SK-N-SH (cell line): ENCODE measurements at regions not wholly inside any gene's neighbourhood (a gene's known extent, or its start where the extent isn't known, plus 50 kb on each side); places are given as distances from the start of the nearest gene placed in this dataset.

Experiments used
- CTCF ChIA-PET: fragments of 300-600, 350-600 bp; formaldehyde crosslinking; extraction: SDS; loops from one replicate; lab custom pipeline; 2021; lab: Yijun Ruan, JAX
- POLR2A ChIA-PET: fragments of 350-600 bp; sonication (Branson Sonifier 250); formaldehyde crosslinking; extraction: SDS; loops from one replicate; lab custom pipeline; 2020; ENCODE audit warnings: antibody characterized with exemption, inconsistent platforms; lab: Yijun Ruan, JAX
- DNase-seq: peaks from one replicate; pipeline ENCODE4 v3.0.0; 2012
- H2AFZ ChIP-seq: fragments of 200-600 bp; sonication (generic); 2 replicates; pipeline ENCODE4 v1.8.1; 2016; ENCODE audit warnings: antibody characterized with exemption, mild to moderate bottlenecking, low read depth
- H3F3A ChIP-seq: fragments of 200-600 bp; sonication (generic); replicated peaks from 2 replicates; pipeline ENCODE3; 2016; ENCODE audit warnings: antibody characterized with exemption, mild to moderate bottlenecking; ENCODE audit not compliant: insufficient read depth
- H3K27ac ChIP-seq, 2 experiments: fragments of 200-500 bp in 1 of 2; fragments of 200-600 bp in 1 of 2; sonication (Bioruptor generic) in 1 of 2; sonication (generic), shearing (Covaris generic) in 1 of 2; 2 replicates each; pipeline versions ENCODE4 v1.5.1 to v1.6.1; 2014 to 2016; ENCODE audit warnings: low read depth in 2 of 2, inconsistent platforms in 1 of 2, low read length in 1 of 2, mild to moderate bottlenecking in 1 of 2, mixed read lengths in 1 of 2
- H3K27me3 ChIP-seq: fragments of 200-600 bp; sonication (generic), shearing (Covaris generic); 2 replicates; pipeline ENCODE4 v1.6.1; 2016; ENCODE audit warnings: mixed run types; ENCODE audit not compliant: insufficient read depth
- H3K36me3 ChIP-seq, 2 experiments: fragments of 200-500 bp in 1 of 2; fragments of 200-600 bp in 1 of 2; sonication (Bioruptor generic) in 1 of 2; sonication (generic) in 1 of 2; replicated peaks in 1 of 2; 2 replicates each; pipeline versions ENCODE3 to v1.5.1; 2014 to 2016; ENCODE audit warnings: low read length in 1 of 2, mild to moderate bottlenecking in 1 of 2; ENCODE audit not compliant: insufficient read depth in 2 of 2, control insufficient read depth in 1 of 2
- H3K4me1 ChIP-seq, 2 experiments: fragments of 200-500 bp in 1 of 2; fragments of 200-600 bp in 1 of 2; sonication (Bioruptor generic) in 1 of 2; sonication (generic), shearing (Covaris generic) in 1 of 2; 2 replicates each; pipeline versions ENCODE4 v1.5.1 to v1.6.1; 2014 to 2016; ENCODE audit warnings: low read depth in 1 of 2, low read length in 1 of 2, mixed run types in 1 of 2; ENCODE audit not compliant: insufficient read depth in 2 of 2, control insufficient read depth in 1 of 2
- H3K4me2 ChIP-seq: fragments of 200-600 bp; sonication (generic), shearing (Covaris generic); 2 replicates; pipeline ENCODE4 v1.6.1; 2017; ENCODE audit warnings: mixed run types
- H3K4me3 ChIP-seq, 2 experiments: fragments of 200-500 bp in 1 of 2; fragments of 200-600 bp in 1 of 2; sonication (Bioruptor generic) in 1 of 2; sonication (generic), shearing (Covaris generic) in 1 of 2; 2 replicates each; pipeline versions ENCODE4 v1.5.1 to v1.8.1; 2014 to 2016; ENCODE audit warnings: low read depth in 2 of 2, inconsistent platforms in 1 of 2, low read length in 1 of 2, mild to moderate bottlenecking in 1 of 2, mixed read lengths in 1 of 2, moderate library complexity in 1 of 2
- H3K79me2 ChIP-seq: fragments of 200-600 bp; sonication (generic); 2 replicates; pipeline ENCODE4 v1.8.1; 2017; ENCODE audit warnings: mild to moderate bottlenecking; ENCODE audit not compliant: insufficient read depth
- H3K9ac ChIP-seq: fragments of 200-600 bp; sonication (generic); 2 replicates; pipeline ENCODE4 v1.6.1; 2017; ENCODE audit warnings: mixed run types
- H3K9me2 ChIP-seq: fragments of 200-600 bp; sonication (generic); 2 replicates; pipeline ENCODE4 v1.6.1; 2017; ENCODE audit warnings: mixed run types
- H3K9me3 ChIP-seq: fragments of 200-600 bp; sonication (generic); 2 replicates; pipeline ENCODE4 v1.6.1; 2017; ENCODE audit warnings: mixed run types, mild to moderate bottlenecking, moderate library complexity
- H4K20me1 ChIP-seq: fragments of 200-600 bp; sonication (generic); 2 replicates; pipeline ENCODE4 v1.6.1; 2017; ENCODE audit warnings: mild to moderate bottlenecking, mixed run types; ENCODE audit not compliant: insufficient read depth
- CHD2 ChIP-seq: fragments of 150-350 bp; IDR thresholded peaks from 2 replicates; pipeline ENCODE4 v1.6.1; 2018; ENCODE audit warnings: low read length; ENCODE audit not compliant: partially characterized antibody
- CTCF ChIP-seq: fragments of 200-600 bp; sonication (generic); IDR thresholded peaks from 2 replicates; pipeline ENCODE4 v1.6.1; 2017; ENCODE audit warnings: antibody characterized with exemption, mild to moderate bottlenecking, moderate library complexity
- ELF1 ChIP-seq: IDR thresholded peaks from 2 replicates; pipeline ENCODE4 v1.4.0; 2012
- EZH2phosphoT487 ChIP-seq: fragments of 200-600 bp; sonication (generic); IDR thresholded peaks from 2 replicates; pipeline ENCODE4 v1.6.1; 2017; ENCODE audit warnings: low read depth, mixed run types, mild to moderate bottlenecking, antibody characterized with exemption, moderate library complexity, borderline replicate concordance
- FOSL2 ChIP-seq: IDR thresholded peaks from 2 replicates; pipeline ENCODE4 v1.4.0; 2012; ENCODE audit warnings: low read depth, mild to moderate bottlenecking, moderate library complexity, borderline replicate concordance
- FOXJ3 ChIP-seq: sonication (generic); formaldehyde crosslinking; IDR thresholded peaks from 2 replicates; pipeline ENCODE4 v1.5.1; 2020; ENCODE audit warnings: mild to moderate bottlenecking, missing genetic modification reagents
- GABPA ChIP-seq: IDR thresholded peaks from 2 replicates; pipeline ENCODE4 v1.4.0; 2012; ENCODE audit warnings: low read depth, mild to moderate bottlenecking
- IRF3 ChIP-seq: fragments of 150-350 bp; IDR thresholded peaks from 2 replicates; pipeline ENCODE4 v1.6.1; 2016; ENCODE audit warnings: mild to moderate bottlenecking, low read depth, low read length
- JUND ChIP-seq: IDR thresholded peaks from 2 replicates; pipeline ENCODE4 v1.4.0; 2012
- MXI1 ChIP-seq: IDR thresholded peaks from 2 replicates; pipeline ENCODE4 v1.6.1; 2012; ENCODE audit warnings: mild to moderate bottlenecking, low read depth, low read length, improper control_type of control experiment
- NFIC ChIP-seq: IDR thresholded peaks from 2 replicates; pipeline ENCODE4 v1.4.0; 2012; ENCODE audit warnings: borderline replicate concordance
- NRF1 ChIP-seq: IDR thresholded peaks from 2 replicates; pipeline ENCODE4 v1.6.1; 2012; ENCODE audit warnings: low read depth, mild to moderate bottlenecking, low read length
- POLR2AphosphoS5 ChIP-seq: IDR thresholded peaks from 2 replicates; pipeline ENCODE4 v1.6.1; 2012; ENCODE audit warnings: low read depth, low read length
- RAD21 ChIP-seq: IDR thresholded peaks from 2 replicates; pipeline ENCODE4 v1.6.1; 2012; ENCODE audit warnings: mild to moderate bottlenecking, low read length
- RCOR1 ChIP-seq: fragments of 150-350 bp; IDR thresholded peaks from 2 replicates; pipeline ENCODE4 v1.6.1; 2017; ENCODE audit warnings: antibody characterized with exemption, low read length
- SMC3 ChIP-seq: IDR thresholded peaks from 2 replicates; pipeline ENCODE4 v1.6.1; 2012; ENCODE audit warnings: low read depth, low read length, improper control_type of control experiment
- TCF12 ChIP-seq: IDR thresholded peaks from 2 replicates; pipeline ENCODE4 v1.4.0; 2012
- TEAD4 ChIP-seq: IDR thresholded peaks from 2 replicates; pipeline ENCODE4 v1.4.0; 2012; ENCODE audit warnings: mild to moderate bottlenecking, borderline replicate concordance; ENCODE audit not compliant: insufficient read depth
- USF1 ChIP-seq: IDR thresholded peaks from 2 replicates; pipeline ENCODE4 v1.4.0; 2012; ENCODE audit warnings: low read depth, borderline replicate concordance
- YY1 ChIP-seq: IDR thresholded peaks from 2 replicates; pipeline ENCODE4 v1.4.0; 2012; ENCODE audit warnings: low read depth, mild to moderate bottlenecking
- WGBS: methylation state at CpG from one replicate; pipeline ENCODE4 v1.1.6; 2017; ENCODE audit warnings: low lambda C conversion rate; 5-methylcytosine and 5-hydroxymethylcytosine counted together

GRCh38 chr16:8293413-8293812 is 296.9 kb downstream of the TMEM114 start:
- no peaks in the 10 kb centered on the region for H3K9me3 ChIP-seq
- ChIA-PET POLR2A (no interaction called here), CTCF (no interaction called here)
- 6% methylated on average over 5 of the region's 5 CpGs for WGBS
- no peak overlapping the region for H3K4me2 ChIP-seq
- no peaks in the 10 kb centered on the region for H3K79me2 ChIP-seq
- DNase-seq: no peak
- H3K9ac ChIP-seq: no peak overlapping the region
- H3F3A ChIP-seq: no peaks in the 10 kb centered on the region
- no peaks in the 10 kb centered on the region for H3K27me3 ChIP-seq
- no peaks in the 10 kb centered on the region for H3K36me3 ChIP-seq
- H3K4me1 ChIP-seq: no peaks in the 10 kb centered on the region
- H3K9me2 ChIP-seq: no peaks in the 10 kb centered on the region
- H2AFZ ChIP-seq: no peak overlapping the region
- H4K20me1 ChIP-seq: no peaks in the 10 kb centered on the region
- H3K27ac ChIP-seq: no peak overlapping the region
- H3K4me3 ChIP-seq: no peak overlapping the region
- no peak for TF ChIP-seq ELF1
- TF ChIP-seq YY1: no peak
- TF ChIP-seq NRF1: no peak
- TF ChIP-seq IRF3: no peak
- no peak for TF ChIP-seq GABPA
- TF ChIP-seq FOSL2: no peak
- no peak for TF ChIP-seq USF1
- TF ChIP-seq NFIC: no peak
- no peak for TF ChIP-seq POLR2AphosphoS5
- TF ChIP-seq JUND: no peak
- no peak for TF ChIP-seq TCF12
- no peak for TF ChIP-seq RAD21
- TF ChIP-seq CTCF: no peak
- no peak for TF ChIP-seq FOXJ3
- TF ChIP-seq SMC3: no peak
- TF ChIP-seq RCOR1: no peak
- no peak for TF ChIP-seq EZH2phosphoT487
- no peak for TF ChIP-seq MXI1
- no peak for TF ChIP-seq CHD2
- TF ChIP-seq TEAD4: no peak
- TF ChIP-seq, all 33 proteins: peak for 0
